OCI-LY3 (cell line): ENCODE measurements at regions not wholly inside any gene's neighbourhood (a gene's known extent, or its start where the extent isn't known, plus 50 kb on each side); places are given as distances from the start of the nearest gene placed in this dataset.

ENCODE experiments used
- H2AFZ ChIP-seq: fragments of 200-600, 300-600 bp; shearing (Covaris generic); 2 replicates; pipeline ENCODE4 v1.6.0; 2014; ENCODE audit warnings: antibody characterized with exemption, low read depth, low read length
- H3K27ac ChIP-seq: fragments of 200-600, 300-600 bp; sonication (generic); 2 replicates; pipeline ENCODE4 v1.5.1; 2014; ENCODE audit warnings: mild to moderate bottlenecking, low read length, moderate library complexity, mixed read lengths
- H3K27me3 ChIP-seq: fragments of 200-600, 300-600 bp; sonication (generic); 2 replicates; pipeline ENCODE4 v1.6.1; 2014; ENCODE audit warnings: low read depth, low read length, mixed read lengths
- H3K36me3 ChIP-seq: fragments of 200-600, 300-600 bp; sonication (generic); replicated peaks from 2 replicates; pipeline ENCODE3; 2014; ENCODE audit warnings: low read depth, low read length, mixed read lengths
- H3K4me1 ChIP-seq: fragments of 300-600, 200-600 bp; sonication (generic); 2 replicates; pipeline ENCODE4 v1.6.1; 2014; ENCODE audit warnings: low read length, mixed read lengths
- H3K4me2 ChIP-seq: fragments of 200-600, 300-600 bp; sonication (generic); 2 replicates; pipeline ENCODE4 v1.6.1; 2014; ENCODE audit warnings: low read length, mixed read lengths
- H3K4me3 ChIP-seq: fragments of 300-600, 200-600 bp; sonication (generic); 2 replicates; pipeline ENCODE4 v1.5.1; 2014; ENCODE audit warnings: antibody characterized with exemption, mild to moderate bottlenecking, low read length, moderate library complexity
- H3K79me2 ChIP-seq: fragments of 300-600, 200-600 bp; shearing (Covaris generic); 2 replicates; pipeline ENCODE4 v1.6.1; 2014; ENCODE audit warnings: mild to moderate bottlenecking, low read length, mixed read lengths
- H3K9ac ChIP-seq: fragments of 300-600, 200-600 bp; shearing (Covaris generic); 2 replicates; pipeline ENCODE4 v1.6.0; 2014; ENCODE audit warnings: mild to moderate bottlenecking, low read length, moderate library complexity
- H3K9me3 ChIP-seq: fragments of 200-600, 300-600 bp; shearing (Covaris generic); 2 replicates; pipeline ENCODE4 v1.6.1; 2014; ENCODE audit warnings: low read length, mixed read lengths; ENCODE audit not compliant: insufficient read depth
- H4K20me1 ChIP-seq: fragments of 200-600, 300-600 bp; sonication (generic); 2 replicates; pipeline ENCODE4 v1.6.1; 2016; ENCODE audit warnings: low read length, mixed read lengths; ENCODE audit not compliant: insufficient read depth
- CTCF ChIP-seq: fragments of 200-600, 300-600 bp; sonication (generic); IDR thresholded peaks from 2 replicates; pipeline ENCODE4 v1.5.1; 2014; ENCODE audit warnings: antibody characterized with exemption, low read length, low read depth
- EZH2phosphoT487 ChIP-seq: fragments of 200-600 bp; shearing (Covaris generic); IDR thresholded peaks from 2 replicates; pipeline ENCODE4 v1.6.1; 2018; ENCODE audit warnings: antibody characterized with exemption, mixed run types, low read depth

- H3K36me3 ChIP-seq = no peaks in the 10 kb centered on the region
- H4K20me1 ChIP-seq = no peaks in the 10 kb centered on the region
- H3K79me2 ChIP-seq = no peaks in the 10 kb centered on the region
- H3K4me1 ChIP-seq = no peaks in the 10 kb centered on the region
- H3K4me2 ChIP-seq = no peak overlapping the region
- H3K9ac ChIP-seq = no peak overlapping the region
- no peak for TF ChIP-seq CTCF
- TF ChIP-seq EZH2phosphoT487 = no peak
- 0 out of 2 replicates have a peak, but pooled peaks cover 3% of the 10 kb centered on the region for H3K27me3 ChIP-seq
- H3K4me3 ChIP-seq = no peak overlapping the region
- no peak overlapping the region for H3K27ac ChIP-seq
- H2AFZ ChIP-seq = no peak overlapping the region
- no peaks in the 10 kb centered on the region for H3K9me3 ChIP-seq
Measured at GRCh38 chr11:70780246-70780535, 381.9 kb downstream of the CTTN start.

GRCh38 chr11:70782401-70782913, 384.1 kb downstream of the CTTN start:
- H3K27me3 ChIP-seq = 0 out of 2 replicates have a peak, but pooled peaks cover 3% of the 10 kb centered on the region
- TF ChIP-seq CTCF = no peak
- no peak for TF ChIP-seq EZH2phosphoT487
- H3K9me3 ChIP-seq = no peaks in the 10 kb centered on the region
- no peaks in the 10 kb centered on the region for H3K4me1 ChIP-seq
- H3K4me3 ChIP-seq = no peak overlapping the region
- no peak overlapping the region for H3K27ac ChIP-seq
- H3K9ac ChIP-seq = no peak overlapping the region
- H4K20me1 ChIP-seq = no peaks in the 10 kb centered on the region
- no peak overlapping the region for H3K4me2 ChIP-seq
- no peak overlapping the region for H2AFZ ChIP-seq
- H3K79me2 ChIP-seq = no peaks in the 10 kb centered on the region
- H3K36me3 ChIP-seq = no peaks in the 10 kb centered on the region

GRCh38 chr11:70783356-70783755, 385.0 kb downstream of the CTTN start:
- no peak overlapping the region for H3K4me3 ChIP-seq
- H3K27ac ChIP-seq = no peak overlapping the region
- no peaks in the 10 kb centered on the region for H4K20me1 ChIP-seq
- no peak overlapping the region for H2AFZ ChIP-seq
- no peak overlapping the region for H3K4me2 ChIP-seq
- H3K79me2 ChIP-seq = no peaks in the 10 kb centered on the region
- no peaks in the 10 kb centered on the region for H3K36me3 ChIP-seq
- H3K9ac ChIP-seq = no peak overlapping the region
- no peaks in the 10 kb centered on the region for H3K9me3 ChIP-seq
- no peaks in the 10 kb centered on the region for H3K4me1 ChIP-seq
- TF ChIP-seq EZH2phosphoT487 (no peak), CTCF (no peak)
- H3K27me3 ChIP-seq = 0 out of 2 replicates have a peak, but pooled peaks cover 3% of the 10 kb centered on the region

GRCh38 chr11:70783821-70784220, 385.5 kb downstream of the CTTN start:
- no peak overlapping the region for H2AFZ ChIP-seq
- H3K79me2 ChIP-seq = no peaks in the 10 kb centered on the region
- no peak overlapping the region for H3K9ac ChIP-seq
- no peaks in the 10 kb centered on the region for H4K20me1 ChIP-seq
- no peak overlapping the region for H3K4me3 ChIP-seq
- H3K9me3 ChIP-seq = no peaks in the 10 kb centered on the region
- TF ChIP-seq CTCF = no peak
- TF ChIP-seq EZH2phosphoT487 = no peak
- 0 out of 2 replicates have a peak, but pooled peaks cover under 1% of the 10 kb centered on the region for H3K27me3 ChIP-seq
- no peak overlapping the region for H3K27ac ChIP-seq
- H3K36me3 ChIP-seq = no peaks in the 10 kb centered on the region
- no peak overlapping the region for H3K4me2 ChIP-seq
- no peaks in the 10 kb centered on the region for H3K4me1 ChIP-seq
